Cardiac fibroblast (primary cell): ENCODE measurements at regions not wholly inside any gene's neighbourhood (a gene's known extent, or its start where the extent isn't known, plus 50 kb on each side); places are given as distances from the start of the nearest gene placed in this dataset.
"Not testable (repeated sequence)": the region's sequence is repeated elsewhere in the genome, so short reads cannot be mapped to it uniquely, and the experiment has no call there.

Experiments
- DNase-seq, 2 donors: peaks; one replicate each; pipeline versions ENCODE4 v3.0.0 to v3.0.0-alpha.2; 2010; ENCODE audit warnings: low read depth in 2 of 2
- H3K4me3 ChIP-seq, 2 donors: replicated peaks in 1 of 2; 1 replicate in 1 of 2; 2 replicates in 1 of 2; pipeline ENCODE4 v1.5.1; 2011; ENCODE audit warnings: low read depth in 2 of 2, low read length in 2 of 2, mild to moderate bottlenecking in 2 of 2, moderate library complexity in 1 of 2
- TF ChIP-seq, protein P1 (sequence below): IDR thresholded peaks from one replicate; pipeline ENCODE4 v1.5.1; 2011; ENCODE audit warnings: low read depth, mild to moderate bottlenecking, low read length, inconsistent platforms

- TF ChIP-seq, protein P1, sequence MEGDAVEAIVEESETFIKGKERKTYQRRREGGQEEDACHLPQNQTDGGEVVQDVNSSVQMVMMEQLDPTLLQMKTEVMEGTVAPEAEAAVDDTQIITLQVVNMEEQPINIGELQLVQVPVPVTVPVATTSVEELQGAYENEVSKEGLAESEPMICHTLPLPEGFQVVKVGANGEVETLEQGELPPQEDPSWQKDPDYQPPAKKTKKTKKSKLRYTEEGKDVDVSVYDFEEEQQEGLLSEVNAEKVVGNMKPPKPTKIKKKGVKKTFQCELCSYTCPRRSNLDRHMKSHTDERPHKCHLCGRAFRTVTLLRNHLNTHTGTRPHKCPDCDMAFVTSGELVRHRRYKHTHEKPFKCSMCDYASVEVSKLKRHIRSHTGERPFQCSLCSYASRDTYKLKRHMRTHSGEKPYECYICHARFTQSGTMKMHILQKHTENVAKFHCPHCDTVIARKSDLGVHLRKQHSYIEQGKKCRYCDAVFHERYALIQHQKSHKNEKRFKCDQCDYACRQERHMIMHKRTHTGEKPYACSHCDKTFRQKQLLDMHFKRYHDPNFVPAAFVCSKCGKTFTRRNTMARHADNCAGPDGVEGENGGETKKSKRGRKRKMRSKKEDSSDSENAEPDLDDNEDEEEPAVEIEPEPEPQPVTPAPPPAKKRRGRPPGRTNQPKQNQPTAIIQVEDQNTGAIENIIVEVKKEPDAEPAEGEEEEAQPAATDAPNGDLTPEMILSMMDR: no peak
- H3K4me3 ChIP-seq: no peak overlapping the region
- DNase-seq: no peak
Measured at GRCh38 chr2:17460371-17461086, 57.7 kb downstream of the RAD51AP2 start.

DNA sequence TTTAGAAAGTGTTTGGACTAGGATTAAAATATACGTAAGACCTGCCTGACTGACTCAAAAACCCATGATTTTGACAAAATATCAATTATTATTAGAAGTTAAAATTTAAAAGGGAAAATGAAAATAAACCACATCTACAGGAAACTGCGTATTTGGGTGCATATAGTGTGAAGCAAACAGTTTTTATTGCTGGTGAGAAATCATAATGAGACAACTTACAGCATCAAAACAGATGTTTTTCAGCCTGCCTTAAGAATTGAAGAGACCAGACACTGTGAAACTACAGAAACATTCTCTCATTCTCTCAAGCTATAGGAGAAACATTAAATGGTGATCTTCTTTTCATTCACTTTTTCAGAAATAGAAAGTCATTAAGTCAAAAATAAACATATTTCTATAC is 62.9 kb downstream of the RAD51AP2 start:
- TF ChIP-seq, protein P1: no peak
- no peak overlapping the region for H3K4me3 ChIP-seq
- no peak for DNase-seq

GRCh38 chr2:17446191-17446590 is 72.0 kb downstream of the RAD51AP2 start:
- H3K4me3 ChIP-seq, DNase-seq: not testable (repeated sequence)

GRCh38 chr2:17445744-17446143 is 72.5 kb downstream of the RAD51AP2 start:
- H3K4me3 ChIP-seq: no peak overlapping the region
- TF ChIP-seq, protein P1: no peak
- DNase-seq: no peak

GRCh38 chr2:17442334-17442733 is 75.9 kb downstream of the RAD51AP2 start:
- DNase-seq: peak in 1 of 2 donors; percentile 31
- TF ChIP-seq, protein P1: no peak

GRCh38 chr2:17441790-17442189 is 76.5 kb downstream of the RAD51AP2 start:
- no peak overlapping the region for H3K4me3 ChIP-seq
- DNase-seq: no peak
- TF ChIP-seq, protein P1: no peak

More at GRCh38 chr2:17442334-17442733, 75.9 kb downstream of the RAD51AP2 start:
- no peak overlapping the region for H3K4me3 ChIP-seq

GRCh38 chr2:17441055-17441771 is 77.0 kb downstream of the RAD51AP2 start:
- DNase-seq: no peak
- TF ChIP-seq, protein P1: no peak
- no peak overlapping the region for H3K4me3 ChIP-seq
